ENCODE measurements at regions not wholly inside any gene's neighbourhood (a gene's known extent, or its start where the extent isn't known, plus 50 kb on each side); places are given as distances from the start of the nearest gene placed in this dataset.

DNA sequence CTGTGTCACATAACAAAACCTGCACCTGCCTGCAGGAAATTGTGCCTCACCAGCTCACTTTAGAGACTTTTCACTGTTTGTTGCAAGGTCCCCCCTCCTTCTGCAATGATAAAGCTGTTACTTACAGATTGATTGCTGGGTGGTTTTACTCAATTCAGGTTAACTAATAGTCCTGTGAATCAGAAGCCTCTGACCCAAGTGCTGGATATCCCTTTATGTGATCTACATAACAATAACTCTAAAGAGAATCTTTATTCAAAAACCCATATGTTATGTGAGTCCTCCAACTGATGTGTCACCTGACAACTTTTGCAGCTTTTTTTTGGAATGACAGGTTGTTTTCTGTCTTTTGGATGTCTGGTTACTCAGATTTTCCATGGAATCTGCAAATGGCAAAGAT lies 2323.6 kb upstream of the TENM3 start:
- BruUV-seq (replicated peaks), result no TSS peak
- CTCF ChIA-PET, result no interaction called here
- TF ChIP-seq CTCF (conservative IDR thresholded peaks at IDR 0.05; ENCODE audit: low read depth, low read length) (no peak), EZH2 (IDR thresholded peaks at IDR 0.05; ENCODE audit: borderline replicate concordance, low read depth, low read length, poor library complexity, severe bottlenecking) (no peak)
- Histone ChIP-seq H3K27ac (ENCODE audit: low read depth, low read length, poor library complexity, severe bottlenecking) (no peak overlapping the region), H3K27me3 (replicated peaks; ENCODE audit: insufficient read depth, low read depth, low read length, poor library complexity) (no peaks in the 10 kb centered on the region), H3K9me3 (ENCODE audit: low read depth, low read length, poor library complexity, severe bottlenecking) (no peaks in the 10 kb centered on the region), H3K36me3 (ENCODE audit: insufficient read depth, low read length, poor library complexity, severe bottlenecking) (no peaks in the 10 kb centered on the region), H3K4me1 (ENCODE audit: insufficient read depth, low read length, poor library complexity, severe bottlenecking) (no peaks in the 10 kb centered on the region), H3K4me3 (ENCODE audit: low read depth, low read length, poor library complexity, severe bottlenecking) (no peak overlapping the region)
- DNase-seq (ENCODE audit: low spot score), result no peak
- intact Hi-C loops (cut with micrococcal nuclease; ENCODE audit: unreplicated experiment), result no loop called here
- POLR2A ChIA-PET (ENCODE audit: low non-redundant PET), result no interaction called here

- intact Hi-C loops (cut with micrococcal nuclease; ENCODE audit: unreplicated experiment), result no loop called here
- DNase-seq (ENCODE audit: low spot score), result no peak
- Histone ChIP-seq H3K9me3 (ENCODE audit: low read depth, low read length, poor library complexity, severe bottlenecking) (no peaks in the 10 kb centered on the region), H3K27ac (ENCODE audit: low read depth, low read length, poor library complexity, severe bottlenecking) (no peak overlapping the region), H3K27me3 (replicated peaks; ENCODE audit: insufficient read depth, low read depth, low read length, poor library complexity) (no peaks in the 10 kb centered on the region), H3K36me3 (ENCODE audit: insufficient read depth, low read length, poor library complexity, severe bottlenecking) (no peaks in the 10 kb centered on the region), H3K4me3 (ENCODE audit: low read depth, low read length, poor library complexity, severe bottlenecking) (no peak overlapping the region), H3K4me1 (ENCODE audit: insufficient read depth, low read length, poor library complexity, severe bottlenecking) (no peaks in the 10 kb centered on the region)
- ChIA-PET POLR2A (ENCODE audit: low non-redundant PET) (interaction anchor here (0.6 kb wide), 1 partner anchor 674 kb away, joined by 3 read pairs; no protein-coding TSS in a partner anchor), CTCF (no interaction called here)
- no peak for TF ChIP-seq CTCF (conservative IDR thresholded peaks at IDR 0.05; ENCODE audit: low read depth, low read length)
- no peak for TF ChIP-seq EZH2 (IDR thresholded peaks at IDR 0.05; ENCODE audit: borderline replicate concordance, low read depth, low read length, poor library complexity, severe bottlenecking)
- BruUV-seq (replicated peaks), result no TSS peak
Measured at GRCh38 chr4:179927473-179927872, 2315.7 kb upstream of the TENM3 start.

GRCh38 chr4:179941911-179942310 lies 2301.3 kb upstream of the TENM3 start:
- H3K9me3 ChIP-seq (ENCODE audit: low read depth, low read length, poor library complexity, severe bottlenecking), result peaks cover 4% of the 10 kb centered on the region
- ChIA-PET CTCF (no interaction called here), POLR2A (ENCODE audit: low non-redundant PET) (no interaction called here)

More at GRCh38 chr4:179941911-179942310, 2301.3 kb upstream of the TENM3 start:
- BruUV-seq (replicated peaks), result no TSS peak
- DNase-seq (ENCODE audit: low spot score), result no peak
- no peaks in the 10 kb centered on the region for H3K27me3 ChIP-seq (replicated peaks; ENCODE audit: insufficient read depth, low read depth, low read length, poor library complexity)
- H3K27ac ChIP-seq (ENCODE audit: low read depth, low read length, poor library complexity, severe bottlenecking), result no peak overlapping the region
- H3K4me1 ChIP-seq (ENCODE audit: insufficient read depth, low read length, poor library complexity, severe bottlenecking), result no peaks in the 10 kb centered on the region
- no peak for TF ChIP-seq CTCF (conservative IDR thresholded peaks at IDR 0.05; ENCODE audit: low read depth, low read length)
- no peak for TF ChIP-seq EZH2 (IDR thresholded peaks at IDR 0.05; ENCODE audit: borderline replicate concordance, low read depth, low read length, poor library complexity, severe bottlenecking)
- no peaks in the 10 kb centered on the region for H3K36me3 ChIP-seq (ENCODE audit: insufficient read depth, low read length, poor library complexity, severe bottlenecking)
- intact Hi-C loops (cut with micrococcal nuclease; ENCODE audit: unreplicated experiment), result no loop called here
- H3K4me3 ChIP-seq (ENCODE audit: low read depth, low read length, poor library complexity, severe bottlenecking), result no peak overlapping the region
